HG03432 (cell line): ENCODE measurements at regions not wholly inside any gene's neighbourhood (a gene's known extent, or its start where the extent isn't known, plus 50 kb on each side); places are given as distances from the start of the nearest gene placed in this dataset.

Experiments
- ATAC-seq: cut with Tn5 transposase; IDR thresholded peaks from one replicate; pipeline ENCODE4 v1.9.1; 2021; ENCODE audit warnings: mild to moderate bottlenecking, moderate library complexity; ENCODE audit not compliant: unreplicated experiment

DNA sequence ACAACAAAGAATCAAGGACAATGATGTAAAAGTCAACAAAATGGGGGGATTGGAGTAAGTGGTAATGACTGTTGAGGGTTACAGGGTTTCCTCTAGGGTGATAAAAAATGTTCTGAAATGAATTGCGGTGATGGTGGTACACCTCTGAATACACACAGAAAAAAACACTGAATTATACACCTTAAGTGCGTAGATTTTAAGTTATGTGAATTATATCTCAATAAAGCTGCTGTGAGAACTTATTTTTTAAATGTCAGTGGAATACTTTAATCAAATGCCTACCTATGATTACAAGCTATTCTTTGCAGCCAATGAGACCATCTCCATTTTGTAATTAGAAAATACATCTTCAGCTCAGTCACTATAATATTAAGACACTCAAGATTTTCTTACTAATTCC, 53.5 kb downstream of the ZNF608 start:
- no peak for ATAC-seq

DNA sequence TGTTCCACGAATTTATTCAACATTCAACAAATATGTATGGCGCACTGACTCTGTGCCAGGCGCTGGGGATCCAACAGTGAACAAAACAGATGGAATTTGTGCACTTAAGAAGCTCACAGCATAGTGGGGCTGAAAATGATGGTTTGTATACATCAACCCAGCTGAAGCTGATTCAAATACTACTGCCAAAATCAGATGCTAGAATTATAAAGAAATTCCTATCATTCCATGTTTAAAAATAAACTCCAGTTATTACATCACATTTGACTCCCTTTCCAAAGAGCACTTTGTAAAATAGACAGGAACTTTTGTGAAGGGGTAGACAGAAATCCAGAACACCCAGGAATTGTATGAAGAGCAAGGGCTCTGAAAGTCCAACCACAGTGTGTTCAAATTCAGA, 54.1 kb downstream of the ZNF608 start:
- ATAC-seq = no peak

DNA sequence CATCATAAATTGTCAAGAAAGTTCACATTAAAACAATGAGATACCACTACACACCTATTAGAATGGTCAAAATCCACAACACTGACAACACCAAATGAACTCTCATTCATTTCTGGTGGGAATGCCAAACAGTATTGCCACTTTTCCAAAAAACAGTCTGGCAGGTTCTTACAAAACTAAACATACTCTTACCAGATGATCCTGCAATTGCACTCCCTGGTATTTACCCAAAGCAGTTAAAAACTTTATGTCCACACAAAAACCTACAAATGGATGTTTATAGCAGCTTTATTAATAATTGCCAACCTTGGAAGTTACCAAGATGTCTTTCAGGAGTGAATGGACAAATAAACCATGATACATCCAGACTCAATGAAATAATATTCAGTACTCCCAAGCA, 56.8 kb downstream of the ZNF608 start:
- ATAC-seq = no peak

DNA sequence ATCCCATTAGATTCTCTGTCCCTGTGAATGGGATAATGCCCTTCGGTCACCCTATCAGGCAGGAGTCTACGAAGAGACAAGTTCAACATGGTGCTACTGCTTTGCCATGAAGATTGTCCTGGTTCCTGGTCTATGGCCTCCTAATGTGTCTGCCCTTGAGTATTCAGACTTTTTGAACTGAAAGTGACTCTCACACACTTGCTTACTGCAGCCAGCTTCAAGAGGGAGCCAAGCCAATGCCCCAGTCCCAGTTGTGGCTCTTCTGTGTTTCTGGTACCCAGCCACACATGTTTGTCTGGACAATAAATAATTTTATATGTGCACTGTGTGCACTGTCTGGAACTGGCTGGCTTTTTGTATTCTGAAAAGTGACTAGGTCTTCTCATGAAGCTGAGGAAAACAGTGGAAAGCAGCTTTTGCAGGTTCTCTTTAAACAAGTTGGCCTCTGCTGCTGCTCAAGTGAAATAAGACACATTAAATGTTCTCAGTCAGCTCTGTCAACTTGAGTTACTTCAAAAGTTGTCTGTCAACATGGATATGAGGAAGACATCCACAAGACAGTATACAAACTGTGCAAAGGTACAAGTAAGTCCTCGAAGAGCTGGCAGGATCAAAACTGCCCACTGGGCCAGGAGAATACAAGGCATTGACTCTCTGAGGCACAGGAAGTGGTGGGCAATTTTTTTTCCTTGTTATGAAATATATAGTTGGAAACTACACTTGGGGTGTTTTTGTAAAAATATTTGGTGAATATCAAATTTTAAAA, 60.0 kb downstream of the ZNF608 start:
- no peak for ATAC-seq

DNA sequence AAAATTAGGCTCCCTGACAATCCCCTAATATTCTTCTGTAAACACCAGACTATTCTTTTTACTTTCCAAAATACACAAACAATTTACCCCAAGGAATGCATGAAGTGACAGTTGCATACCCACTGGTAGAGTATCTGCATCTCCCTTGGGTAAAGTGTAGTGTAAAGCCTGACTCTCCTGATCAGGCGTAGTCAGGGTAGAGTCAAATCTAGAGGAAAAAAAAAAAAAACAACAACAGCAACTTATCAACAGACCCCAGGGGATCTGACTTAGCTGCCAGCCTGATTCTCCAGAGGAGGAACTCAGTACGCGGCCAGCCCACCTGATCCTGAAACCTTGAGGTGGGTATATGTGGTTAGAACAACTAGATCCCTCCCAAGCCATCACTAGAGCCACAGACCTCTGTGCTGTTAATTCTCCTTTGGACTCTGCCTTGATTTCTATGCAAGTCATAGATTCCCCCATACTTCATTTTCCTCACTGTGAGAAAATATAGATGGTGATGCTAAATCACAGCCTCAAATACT, 61.0 kb downstream of the ZNF608 start:
- no peak for ATAC-seq

DNA sequence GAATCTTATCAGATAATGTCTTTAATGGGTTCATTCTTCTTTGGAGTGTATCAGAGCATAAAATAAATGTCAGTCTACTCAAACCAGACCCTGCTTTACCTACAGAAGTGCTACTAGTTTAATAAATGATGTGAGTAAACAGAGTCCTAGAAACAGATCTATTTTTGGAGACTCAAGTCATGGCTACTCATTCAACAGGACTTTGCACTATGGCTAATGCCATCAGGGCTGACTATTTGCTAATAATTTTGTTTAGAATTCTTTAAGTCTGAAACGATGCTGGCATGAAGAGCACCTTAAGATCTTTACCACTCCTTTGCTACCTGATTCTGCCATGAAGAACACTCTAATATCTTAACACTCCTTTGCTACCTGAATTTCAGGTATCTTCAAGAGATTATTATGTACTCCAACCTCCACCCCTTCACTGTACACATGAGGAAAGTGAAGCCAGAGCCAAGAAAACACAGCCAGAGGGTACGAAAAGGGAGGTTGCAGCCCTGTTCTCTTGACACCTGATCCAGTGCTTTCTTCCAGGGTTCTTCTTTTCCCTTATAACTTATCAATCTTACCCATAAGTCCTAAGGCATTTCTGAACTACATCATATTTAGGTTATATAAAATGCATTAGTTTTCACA, 62.4 kb downstream of the ZNF608 start:
- ATAC-seq = no peak

DNA sequence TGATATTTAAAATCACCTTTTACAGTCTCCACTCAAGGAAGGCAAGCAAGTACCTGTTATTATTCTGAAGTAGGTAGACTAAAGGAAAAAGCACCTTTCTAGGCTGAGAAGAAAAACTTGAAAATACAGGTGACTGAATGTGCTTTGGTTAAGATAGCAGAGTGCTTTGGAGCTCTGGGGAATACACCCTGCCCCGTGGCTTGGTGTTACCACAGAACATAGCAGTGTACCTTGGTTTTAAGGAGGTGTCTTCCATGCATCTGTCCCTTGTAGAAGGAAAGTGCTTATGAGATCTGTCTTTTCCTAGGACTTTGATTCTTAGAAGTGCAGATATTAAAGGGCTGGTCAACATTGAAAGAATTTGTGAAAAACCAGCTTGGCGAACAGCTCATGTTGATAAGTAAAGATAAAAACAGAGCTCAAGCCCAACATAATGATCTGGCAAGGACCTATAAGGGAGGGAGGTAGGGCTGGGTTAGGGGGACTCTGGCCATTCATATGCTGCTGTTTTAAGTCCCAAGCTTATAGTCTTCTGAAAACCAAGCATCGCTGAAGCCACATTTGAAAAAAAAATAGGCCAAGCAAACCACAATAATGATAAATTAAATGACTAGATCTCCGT, 66.8 kb downstream of the ZNF608 start:
- no peak for ATAC-seq

DNA sequence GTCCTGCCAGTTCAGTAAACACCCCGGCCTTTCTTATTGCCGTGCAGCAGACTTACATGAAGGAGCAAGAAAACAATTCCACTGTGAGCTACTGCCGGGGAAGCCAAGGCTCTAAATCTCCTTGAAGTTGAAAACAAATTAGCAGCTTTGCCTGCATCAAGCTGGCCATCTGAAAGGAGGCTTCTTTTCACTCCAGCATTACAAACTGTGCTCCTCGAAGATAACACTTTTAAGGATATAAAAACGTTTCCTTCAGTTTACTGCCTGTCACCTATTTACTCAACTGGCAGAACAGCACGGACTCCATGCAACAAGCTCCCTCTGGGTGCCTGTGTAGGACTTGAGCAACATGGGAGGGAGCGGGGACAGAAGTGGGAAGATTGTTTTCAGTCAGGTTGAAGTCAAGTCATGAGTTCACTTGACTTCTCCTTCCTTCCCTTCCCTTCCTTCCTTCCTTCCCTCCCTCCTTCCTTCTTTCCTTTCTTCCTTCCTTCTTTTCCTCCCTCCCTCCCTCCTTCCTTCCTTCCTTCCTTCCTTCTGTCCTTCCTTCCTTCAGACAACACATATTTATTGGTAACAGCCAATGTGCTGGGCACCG, 67.4 kb downstream of the ZNF608 start:
- ATAC-seq = no peak

DNA sequence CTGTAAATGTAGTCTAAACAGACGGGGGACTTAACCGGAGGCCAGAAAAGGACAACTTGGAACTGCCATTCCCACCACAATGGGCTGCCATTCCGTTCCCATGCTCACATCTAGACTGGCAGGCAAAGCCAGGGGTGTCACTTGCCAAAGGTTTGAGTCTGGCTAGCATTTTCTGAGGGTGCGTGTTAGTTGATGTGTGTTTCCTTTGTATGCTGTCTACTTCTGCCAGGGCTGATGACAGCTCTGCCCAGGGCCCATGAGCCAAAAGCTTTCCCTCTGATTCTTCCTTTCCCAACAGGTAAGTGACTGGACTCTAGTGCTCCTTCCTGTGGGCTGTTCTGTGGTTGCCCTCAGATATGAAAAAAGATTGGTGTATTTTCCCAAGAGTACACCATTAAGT, 68.0 kb downstream of the ZNF608 start:
- no peak for ATAC-seq

DNA sequence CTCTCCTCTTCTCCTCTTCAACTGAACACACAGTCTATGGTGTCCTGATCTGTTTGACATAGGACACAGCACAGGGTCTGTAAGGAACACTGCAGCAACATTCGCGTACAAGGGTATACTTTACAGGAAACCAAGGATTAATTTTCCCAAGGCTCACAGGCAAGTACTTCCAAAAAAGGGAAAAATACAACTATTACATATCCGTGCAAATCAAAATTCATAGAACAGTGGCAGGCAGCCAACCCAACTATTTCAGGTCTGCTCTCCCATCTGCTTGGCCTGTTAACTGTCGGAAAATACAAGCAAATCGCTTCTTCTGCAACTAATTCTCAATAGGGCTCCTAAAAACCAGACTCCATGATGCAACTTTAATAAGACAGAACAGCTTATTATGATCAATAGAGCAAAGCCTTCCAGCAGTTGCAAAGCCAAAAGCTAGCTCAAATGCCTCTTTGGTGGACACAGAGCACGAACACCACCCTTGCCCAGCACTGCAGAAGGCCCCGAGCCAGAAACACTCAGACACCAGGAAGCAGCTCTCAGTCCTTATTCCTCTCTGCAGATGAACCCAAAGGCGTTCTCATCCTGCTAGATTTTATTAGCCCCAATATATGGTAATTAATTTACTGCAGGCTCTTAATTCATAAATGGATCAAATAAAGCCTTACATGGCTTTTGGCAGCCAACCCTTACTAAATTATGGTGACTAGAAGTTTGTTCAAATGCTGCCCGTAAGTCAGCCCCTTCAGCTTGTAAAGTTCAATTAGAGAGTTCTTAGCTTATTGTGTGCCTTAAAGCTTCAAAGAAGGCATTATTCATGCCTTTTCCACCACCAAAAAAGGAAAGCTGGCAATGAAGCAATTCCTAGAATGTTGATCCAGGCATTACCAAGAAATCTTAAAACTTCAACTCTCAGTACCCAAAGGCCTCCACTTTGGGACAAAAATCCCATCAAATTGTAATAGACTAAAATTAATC, 68.8 kb downstream of the ZNF608 start:
- ATAC-seq = no peak

DNA sequence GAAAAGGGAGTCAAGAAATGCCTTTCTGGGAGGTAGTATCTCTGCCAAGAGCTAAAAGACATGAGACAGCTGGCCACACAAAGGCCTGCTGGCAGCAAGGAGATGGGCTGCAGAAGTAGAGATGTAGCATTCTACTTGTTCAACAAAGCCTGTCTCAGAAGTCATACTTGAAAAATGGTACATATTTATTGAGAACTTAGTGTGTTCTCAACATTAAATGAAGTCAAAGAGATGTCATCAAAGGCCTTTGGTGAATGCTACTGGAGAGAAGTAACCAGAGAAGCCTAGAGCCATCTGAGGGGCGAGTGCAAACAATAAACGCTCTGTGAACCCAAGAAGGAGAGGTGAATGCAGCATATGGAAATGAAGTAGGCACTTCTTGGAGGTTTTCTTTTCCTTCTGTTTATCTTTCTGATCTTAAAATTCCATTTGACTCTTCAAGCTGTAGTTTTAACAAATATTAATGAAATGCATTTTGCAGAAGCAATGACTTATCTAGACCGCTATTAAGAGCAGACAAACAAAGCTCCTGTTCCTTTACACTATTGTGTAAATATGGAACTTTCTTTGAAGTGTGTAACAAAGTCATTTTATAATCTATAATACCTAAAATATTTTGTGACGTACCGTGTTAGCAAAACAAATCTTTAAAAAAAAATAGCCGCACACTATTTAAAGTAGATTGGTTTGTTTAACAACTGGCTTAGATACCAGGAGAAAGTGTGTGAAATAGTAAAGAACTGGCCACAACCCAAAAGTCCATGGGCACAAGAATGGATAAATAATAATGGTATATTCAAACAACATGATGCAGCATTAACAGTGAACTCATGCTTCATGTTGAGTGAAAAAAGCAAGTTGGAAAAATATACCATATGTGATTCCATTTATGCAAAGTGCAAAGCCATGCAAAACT, 70.2 kb downstream of the ZNF608 start:
- no peak for ATAC-seq

DNA sequence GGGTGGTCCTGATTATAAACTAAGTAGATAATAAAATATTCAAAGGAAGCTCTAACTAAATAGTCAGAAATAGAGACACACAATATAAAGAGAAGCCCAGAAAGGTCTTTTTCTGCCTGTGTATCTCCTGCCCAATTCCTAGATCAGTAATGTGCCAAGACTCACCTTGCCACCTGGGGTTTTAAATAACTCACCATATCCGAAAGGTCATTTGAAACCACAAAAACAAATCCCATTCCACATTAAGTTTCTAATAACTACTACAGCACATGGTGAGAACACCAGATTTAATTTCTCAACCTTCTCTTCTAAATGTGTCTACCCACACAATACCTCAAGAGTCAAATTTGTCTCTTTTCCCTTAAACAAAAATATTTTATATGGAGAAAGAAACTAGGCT, 75.2 kb downstream of the ZNF608 start:
- no peak for ATAC-seq

DNA sequence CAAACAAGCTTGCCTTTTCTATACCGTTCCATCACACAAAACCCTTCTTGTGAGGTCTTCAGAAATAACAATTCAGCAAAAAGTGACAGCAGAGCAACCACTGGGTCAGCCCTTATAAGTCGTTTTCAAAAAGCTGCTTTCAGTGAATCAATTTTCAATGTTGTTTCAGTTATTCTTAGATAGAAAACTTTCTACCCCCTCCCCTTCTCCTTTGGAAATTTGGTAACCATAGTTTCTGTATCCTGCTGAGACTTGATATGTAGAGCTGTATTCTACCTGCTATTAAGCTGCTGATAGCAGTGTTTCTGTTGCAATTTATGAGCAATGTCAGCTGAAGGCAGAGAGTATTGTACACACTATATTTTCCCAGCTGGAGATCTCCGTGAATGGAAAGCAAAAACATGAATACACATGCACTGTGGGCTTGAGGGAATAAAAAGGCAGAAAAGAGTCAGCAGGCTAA, 75.7 kb downstream of the ZNF608 start:
- ATAC-seq = no peak

DNA sequence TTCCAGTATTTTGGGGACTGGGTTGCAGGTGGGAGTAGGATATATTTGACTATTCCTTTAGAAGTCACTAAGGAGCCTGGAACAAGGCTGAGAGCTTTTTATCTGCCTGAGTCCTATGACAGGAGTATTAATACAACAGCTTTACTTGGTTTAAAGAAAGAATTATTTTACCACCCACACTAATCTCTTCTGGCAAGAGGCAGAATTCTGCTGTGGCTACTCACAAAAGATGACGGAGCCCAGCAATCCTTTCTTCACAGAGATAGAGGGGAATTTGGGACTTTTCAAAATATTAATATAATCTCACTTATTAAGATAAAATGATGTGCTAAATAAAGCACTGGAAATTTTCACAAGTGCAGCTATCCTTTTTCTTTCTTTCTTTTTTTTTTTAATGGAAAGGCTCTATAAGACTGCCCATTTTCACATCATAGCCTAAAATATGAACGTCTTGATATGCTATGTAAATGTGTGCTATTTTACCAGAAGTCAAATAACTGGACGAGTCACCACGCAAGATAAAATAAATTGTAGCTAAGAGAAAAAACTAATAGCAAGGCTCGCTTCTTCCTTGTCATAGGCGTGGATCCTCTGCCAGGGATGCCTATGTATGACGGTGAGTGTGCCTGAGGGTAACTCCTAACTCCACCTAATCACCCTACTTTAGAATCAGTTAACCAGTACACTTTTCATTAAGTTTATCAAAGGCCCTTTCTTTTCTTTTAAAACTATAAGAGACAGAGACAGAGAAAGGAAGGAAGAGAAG, 76.3 kb downstream of the ZNF608 start:
- no peak for ATAC-seq

DNA sequence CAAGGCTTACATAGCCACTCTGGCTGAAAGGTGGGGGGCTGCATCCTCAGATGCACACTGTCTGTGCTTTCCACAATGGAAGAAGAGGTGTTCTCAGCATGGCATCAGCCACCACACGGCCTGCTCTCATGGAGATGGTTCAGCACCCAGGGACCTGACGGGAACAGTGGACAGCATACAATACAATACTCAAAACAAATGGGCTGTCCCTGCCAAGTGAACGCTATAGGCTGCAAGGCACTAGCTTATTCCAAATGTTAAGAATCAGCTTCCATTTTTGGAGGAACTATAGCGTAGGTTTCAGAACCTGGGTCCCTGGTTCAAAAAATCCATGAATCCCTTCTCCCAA, 77.2 kb downstream of the ZNF608 start:
- no peak for ATAC-seq

DNA sequence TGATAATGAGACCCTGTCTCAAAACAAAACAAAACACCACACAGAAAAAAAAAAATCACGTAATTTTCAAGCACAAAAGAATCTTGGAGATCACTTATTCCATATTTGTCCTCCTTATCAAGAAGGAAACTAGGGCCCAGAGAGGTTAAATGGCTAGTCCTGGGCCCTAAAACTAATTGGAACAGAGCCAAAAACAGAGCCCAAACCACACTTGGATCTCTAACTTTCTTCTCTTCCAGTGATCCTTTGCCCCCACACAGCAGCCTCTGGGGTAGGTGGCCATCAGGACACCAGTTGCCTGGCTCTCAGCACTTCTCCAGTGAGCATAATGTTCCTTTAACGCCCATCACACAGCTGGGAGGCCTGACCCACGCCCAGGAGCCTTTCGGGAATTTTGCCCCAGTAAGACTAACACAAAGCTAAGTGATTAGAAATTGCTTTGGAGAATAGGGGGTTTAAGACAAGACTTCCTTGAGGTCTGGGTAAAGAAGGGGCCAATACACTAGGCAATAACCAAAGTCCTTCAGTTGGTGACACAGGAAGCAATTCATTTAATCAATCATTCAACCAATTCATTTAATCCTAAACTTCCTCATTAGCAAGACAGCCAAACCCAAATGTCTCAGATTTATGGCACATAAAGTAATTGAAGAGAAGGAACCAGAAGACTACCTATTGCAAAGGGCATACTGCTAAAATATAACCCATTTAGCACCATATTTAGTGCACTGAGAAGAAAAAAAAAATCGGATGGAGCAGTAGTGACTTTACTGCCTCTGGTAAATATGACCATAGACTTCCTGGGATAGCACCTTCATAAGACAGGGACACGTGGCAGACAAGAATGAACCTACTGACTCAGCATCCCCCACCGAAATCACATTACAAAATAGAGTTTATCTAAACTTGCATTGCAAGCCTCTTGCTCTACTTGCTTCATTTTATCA, 77.8 kb downstream of the ZNF608 start:
- ATAC-seq = no peak

DNA sequence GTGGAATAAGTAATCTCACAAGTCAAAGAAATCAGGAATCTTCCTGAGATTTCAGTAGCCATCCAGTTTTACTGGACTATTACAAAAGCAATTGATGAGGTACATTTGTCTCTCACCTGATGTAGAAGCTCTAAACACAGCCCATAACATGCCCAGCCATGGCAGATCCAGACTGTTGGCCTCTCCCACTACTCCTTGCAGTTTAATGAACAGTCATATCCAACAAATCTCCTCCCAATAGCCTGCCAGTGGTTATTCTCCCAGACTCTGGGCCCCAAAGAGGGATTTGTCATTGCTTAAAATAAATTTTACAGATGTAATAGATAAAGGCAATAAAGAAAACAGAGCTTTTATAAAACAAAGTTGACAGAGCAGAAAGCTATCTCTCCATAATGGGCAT, 80.8 kb downstream of the ZNF608 start:
- ATAC-seq = no peak

DNA sequence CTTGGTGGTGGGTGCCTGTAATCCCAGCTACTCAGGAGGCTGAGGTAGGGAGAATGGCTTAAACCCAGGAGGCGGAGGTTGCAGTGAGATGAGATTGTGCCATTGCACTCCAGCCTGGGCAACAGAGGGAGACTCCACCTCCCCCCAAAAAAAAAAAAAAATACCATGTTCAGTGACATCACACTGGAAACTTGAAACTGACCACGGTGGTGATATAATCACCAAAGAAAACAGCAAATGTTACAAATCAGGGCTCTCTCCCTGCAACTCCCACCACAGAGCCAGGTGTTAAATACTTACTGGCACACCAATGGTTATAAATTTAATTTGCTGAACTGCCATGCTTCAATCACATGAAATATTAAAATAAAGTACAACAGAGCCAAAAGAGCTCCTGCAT, 81.4 kb downstream of the ZNF608 start:
- ATAC-seq = no peak
